ENCODE measurements at regions not wholly inside any gene's neighbourhood (a gene's known extent, or its start where the extent isn't known, plus 50 kb on each side); places are given as distances from the start of the nearest gene placed in this dataset.

DNA sequence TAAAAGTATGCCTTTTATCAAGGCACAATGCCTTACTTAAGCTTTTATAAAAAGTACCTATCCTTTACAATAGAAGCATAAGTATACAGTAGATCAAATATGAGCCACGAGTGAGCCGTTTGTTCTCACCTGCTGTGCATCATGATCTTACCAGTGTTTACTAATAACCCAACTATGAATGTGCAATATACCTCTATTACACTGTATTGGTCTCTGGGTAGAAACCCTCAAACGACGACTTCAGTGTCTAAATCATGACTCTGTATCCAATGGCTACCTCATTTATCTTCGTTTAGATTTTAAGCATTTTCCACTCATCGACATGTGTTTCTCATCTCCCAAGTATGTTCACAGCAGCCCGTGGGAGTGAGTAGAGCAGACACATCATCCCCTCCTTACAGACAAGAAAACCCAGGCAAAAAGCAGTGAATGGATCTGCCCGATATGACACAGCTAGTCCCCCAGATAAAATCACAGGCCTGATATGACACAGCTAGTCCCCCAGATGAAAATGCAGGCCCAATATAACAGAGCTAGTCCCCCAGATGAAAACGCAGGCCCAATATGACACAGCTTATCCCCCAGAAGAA, 279.8 kb downstream of the TNS1 start:
- DNase-seq (ENCODE audit: low spot score): no peak

DNA sequence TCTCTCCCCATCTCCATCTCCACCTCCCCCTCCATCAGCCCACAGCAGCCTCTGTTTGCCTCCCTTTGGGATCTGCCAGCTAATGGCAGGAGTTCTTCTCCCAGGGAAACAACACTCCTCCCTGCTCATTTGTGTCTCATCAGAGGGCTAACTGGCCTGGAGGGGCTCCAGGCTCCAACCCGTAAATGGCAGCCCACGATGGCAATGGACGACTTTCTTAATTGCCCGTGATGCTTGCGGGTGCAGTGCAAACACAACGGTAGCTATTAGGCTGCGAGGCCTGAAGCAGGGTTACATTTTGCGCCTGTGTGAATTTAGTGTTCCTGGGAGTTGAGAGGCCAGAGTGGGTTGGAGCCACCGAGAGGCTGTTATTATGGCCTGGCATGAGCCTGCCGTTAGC, 285.1 kb downstream of the TNS1 start:
- no peak for DNase-seq (ENCODE audit: low spot score)

DNA sequence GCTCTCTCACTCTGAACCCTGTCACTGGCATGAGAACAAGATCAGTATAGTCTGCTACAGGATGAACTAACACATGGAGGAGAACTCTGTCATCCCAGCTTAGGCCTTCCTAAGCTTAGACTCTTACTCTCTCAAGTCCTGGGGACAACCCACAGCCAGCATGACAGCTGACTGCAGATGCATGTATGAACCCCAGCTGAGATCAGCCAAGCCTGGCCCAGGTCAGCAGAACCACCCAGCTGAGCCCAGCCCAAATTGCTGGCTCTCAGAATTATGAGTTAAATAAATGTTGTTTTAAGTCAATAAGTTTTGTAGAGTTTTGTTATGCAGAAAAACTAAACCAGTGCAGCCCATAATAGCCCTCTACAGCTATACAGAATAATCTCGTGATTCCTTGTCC, 287.3 kb downstream of the TNS1 start:
- DNase-seq (ENCODE audit: low spot score): no peak

DNA sequence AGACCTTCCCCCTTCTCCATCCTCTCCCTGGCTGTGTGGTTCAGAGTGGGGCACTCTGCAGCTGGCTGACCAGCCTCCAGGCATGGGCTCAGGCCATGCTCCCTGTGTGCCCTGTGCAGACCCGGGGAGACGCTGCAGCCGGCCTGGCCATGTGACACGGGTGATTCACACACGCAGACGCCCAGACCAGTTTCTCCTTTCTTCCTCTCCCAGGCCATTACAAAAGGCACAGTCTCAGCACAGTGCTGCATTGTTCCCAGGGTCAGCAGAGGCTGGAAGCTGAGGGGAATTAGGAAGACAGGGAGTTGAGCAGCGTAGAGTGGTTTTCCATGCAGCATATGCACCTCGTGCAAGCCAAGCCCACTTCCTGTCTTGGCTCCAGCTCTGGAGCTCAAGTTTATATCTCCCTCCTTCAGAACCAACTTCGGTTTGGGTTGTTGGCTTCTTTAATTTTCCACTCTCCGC, 288.5 kb downstream of the TNS1 start:
- DNase-seq (ENCODE audit: low spot score): peak; percentile 96

DNA sequence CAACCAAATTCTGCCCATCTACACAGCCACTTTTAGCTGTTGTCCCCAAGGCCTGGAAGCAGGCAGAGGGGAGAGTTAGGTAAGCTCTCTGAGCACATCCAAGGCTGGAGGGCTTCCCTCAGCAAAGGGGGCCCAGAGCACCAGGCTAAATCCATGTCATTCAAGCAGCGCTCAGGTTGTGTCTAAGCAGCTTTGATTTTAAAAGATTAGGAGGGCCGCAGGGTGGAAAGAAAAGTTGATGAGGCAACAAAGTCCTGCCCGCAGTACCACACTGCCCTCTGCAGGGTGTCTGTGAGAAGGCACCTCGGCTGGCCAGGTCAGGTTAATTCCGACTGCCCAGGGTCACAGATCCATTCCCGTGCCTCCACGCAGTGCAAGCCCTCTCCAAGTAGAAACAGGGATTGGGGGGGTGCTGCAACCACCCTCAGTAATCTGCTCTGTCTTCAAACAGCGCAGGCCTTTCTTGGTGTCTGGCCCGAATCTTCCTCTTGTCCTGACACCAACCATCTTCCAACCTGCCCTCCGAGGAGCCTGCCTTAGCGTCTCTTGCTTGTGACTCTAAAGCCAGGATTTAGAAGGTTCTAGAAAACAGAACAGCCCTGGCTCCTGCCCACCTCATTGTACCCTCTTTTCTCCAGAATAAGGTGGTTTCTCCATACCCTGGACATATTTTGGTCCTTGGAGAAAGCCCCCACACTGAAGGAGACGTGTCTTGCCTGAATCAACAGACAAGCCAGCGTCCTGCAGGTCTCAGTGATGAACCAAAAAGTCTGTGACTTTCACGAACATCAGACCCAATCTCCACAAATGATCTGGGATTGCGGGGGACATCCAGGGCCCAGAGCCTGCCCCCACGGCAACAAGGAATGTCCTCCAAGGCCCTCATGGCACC, 289.2 kb downstream of the TNS1 start:
- peak; percentile 77 for DNase-seq (ENCODE audit: low spot score)

DNA sequence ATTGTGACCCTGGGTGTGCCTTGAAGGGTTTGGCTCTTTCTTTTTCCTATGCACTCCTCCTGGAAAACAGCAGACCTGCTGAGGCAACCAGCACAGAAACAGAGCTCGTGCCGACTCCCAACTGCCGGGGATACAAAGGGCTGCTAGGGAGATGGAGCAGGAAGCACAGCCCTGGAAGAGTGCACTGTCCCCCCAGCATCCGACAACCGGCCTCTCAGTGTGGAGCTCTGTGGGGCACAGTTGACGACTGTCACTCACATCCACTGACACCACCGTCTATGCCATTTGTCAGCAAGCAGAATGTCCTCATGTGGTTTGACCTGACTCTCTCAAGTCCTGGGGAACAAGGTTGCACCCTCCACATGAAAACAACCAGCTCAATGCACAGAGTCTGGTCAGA, 290.4 kb downstream of the TNS1 start:
- no peak for DNase-seq (ENCODE audit: low spot score)

DNA sequence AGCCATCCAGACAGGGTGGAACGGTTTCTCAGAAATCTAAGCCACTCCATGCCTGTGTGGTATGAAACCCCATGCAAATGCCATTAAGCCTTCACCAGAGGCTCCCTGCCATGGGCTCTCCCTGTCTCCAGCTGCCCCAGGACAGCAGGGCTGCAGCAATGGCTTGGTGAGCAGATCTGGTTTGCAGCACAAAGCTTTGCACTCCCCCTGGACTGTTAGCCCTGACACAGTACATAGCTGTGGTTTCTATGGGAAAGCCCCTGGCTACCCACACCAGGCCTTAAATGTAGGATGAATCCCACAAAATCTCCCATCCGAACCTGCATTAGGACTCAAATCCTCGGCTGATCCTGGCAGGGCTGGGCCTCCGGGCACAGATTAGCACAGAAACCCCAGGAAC, 291.6 kb downstream of the TNS1 start:
- DNase-seq (ENCODE audit: low spot score): no peak

DNA sequence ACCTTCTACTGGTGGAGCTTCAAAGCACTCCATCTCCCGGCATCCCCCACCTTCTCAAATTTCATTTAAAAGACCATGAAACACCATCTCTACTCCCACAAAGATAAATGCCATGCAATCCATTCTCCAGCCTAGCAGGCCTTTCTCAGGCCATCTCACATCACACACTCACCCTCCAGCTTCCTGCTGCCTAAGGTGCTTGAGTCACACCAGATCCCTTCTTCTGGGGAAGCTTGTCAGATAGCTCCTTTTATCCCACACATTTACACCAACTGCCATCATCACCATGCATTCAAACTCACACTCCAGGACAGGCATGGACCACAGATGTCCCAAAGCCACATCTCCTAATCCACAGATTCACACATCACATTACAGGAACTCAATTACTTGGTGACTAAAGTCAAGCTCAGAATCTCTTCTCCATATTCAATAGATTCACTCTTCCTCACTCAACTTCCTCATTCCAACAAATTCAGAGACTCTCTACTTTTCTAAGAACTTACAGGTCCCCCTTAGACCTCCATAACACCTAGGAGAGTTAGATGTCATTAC, 292.5 kb downstream of the TNS1 start:
- no peak for DNase-seq (ENCODE audit: low spot score)

DNA sequence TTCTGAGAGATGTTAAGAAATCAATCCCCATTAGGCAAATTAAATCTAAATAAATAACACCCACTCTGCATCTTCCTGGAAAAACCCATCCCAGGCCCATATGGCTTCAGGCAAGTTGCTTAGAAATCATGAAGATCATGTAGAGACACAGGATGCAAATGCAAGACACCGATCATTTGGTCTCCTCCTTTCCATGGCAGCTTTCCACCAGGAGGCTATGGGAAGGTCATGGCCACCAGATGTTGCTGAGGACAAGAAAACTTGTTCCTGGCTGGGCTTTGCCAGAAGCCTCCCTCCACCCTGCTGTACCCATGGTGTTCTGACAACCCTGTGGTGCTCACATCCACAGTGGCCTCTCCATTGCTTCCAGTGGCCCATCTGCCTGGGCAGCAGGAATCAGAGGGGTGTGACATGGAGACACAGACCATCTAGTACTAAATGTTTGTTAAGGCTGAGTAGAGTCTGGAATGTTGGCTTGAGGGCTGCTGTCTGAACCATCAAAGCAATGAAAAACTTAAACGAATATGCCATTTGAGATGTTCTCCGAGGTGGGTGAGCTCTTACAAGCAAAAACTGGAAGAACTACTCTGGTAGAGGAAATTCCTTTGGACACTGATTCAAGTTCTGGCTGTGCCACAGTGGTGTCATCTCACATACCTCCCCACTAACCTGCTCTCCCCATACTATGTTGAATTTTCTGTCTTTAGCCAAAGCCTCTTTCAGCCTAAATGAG, 293.2 kb downstream of the TNS1 start:
- no peak for DNase-seq (ENCODE audit: low spot score)

DNA sequence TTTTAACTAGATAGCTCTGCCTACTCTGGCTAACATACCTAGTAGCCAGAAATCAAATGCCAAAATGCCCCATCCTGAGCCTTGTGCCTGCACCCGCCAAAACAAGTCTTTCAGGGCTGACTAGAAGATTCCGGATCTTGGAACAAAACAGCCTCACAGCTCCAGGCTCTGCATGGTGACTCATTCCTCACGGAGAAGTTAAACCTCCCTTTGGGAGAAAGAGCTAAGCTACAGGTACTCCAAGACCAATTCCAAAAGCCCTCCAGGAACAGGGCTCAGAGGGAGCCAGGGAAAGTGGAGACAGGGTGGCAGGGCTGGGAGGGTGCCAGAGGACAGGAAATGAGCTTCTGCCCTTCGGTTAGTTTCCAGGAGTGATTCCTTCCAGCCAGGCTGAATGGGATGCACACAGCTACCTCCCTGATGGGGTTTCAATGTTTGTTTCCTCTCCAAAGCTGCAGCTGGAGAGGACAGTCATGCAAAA, 295.6 kb downstream of the TNS1 start:
- DNase-seq (ENCODE audit: low spot score): no peak

DNA sequence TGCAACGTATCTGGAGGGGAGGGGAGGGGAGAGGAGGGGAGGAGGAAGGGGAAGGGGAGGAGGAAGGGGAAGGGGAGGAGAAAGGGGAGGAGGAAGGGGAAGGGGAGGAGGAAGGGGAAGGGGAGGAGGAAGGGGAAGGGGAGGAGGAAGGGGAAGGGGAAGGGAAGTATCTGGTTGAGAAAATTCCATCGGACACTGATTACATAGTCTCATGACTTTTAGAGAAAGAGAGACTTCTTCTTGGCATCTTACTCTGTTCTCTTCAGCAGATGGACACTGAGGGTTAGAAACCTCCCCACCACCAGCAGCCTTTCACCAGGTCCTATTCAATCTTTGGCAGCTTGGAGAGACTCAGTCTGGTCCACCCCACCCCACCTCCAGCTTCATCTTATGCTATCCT, 296.3 kb downstream of the TNS1 start:
- no peak for DNase-seq (ENCODE audit: low spot score)

DNA sequence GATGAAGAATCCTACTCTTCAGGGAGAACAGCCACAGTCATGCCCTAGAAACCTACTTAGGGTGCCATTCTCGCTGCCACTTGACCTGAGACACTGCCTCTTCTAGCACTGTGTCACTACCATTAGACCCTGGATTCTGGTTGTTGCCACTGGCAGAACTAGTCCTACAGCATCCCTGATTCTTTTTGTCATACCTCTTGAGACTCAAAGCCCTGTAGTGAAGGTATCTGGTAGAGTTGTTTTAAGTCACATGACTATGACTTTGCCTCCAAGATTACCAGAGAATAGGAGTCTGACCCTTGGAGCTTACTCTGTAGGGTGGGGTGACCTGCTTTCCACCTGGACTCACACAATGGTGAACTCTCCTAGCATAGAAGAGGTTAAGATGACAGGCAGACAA, 296.7 kb downstream of the TNS1 start:
- DNase-seq (ENCODE audit: low spot score): no peak

DNA sequence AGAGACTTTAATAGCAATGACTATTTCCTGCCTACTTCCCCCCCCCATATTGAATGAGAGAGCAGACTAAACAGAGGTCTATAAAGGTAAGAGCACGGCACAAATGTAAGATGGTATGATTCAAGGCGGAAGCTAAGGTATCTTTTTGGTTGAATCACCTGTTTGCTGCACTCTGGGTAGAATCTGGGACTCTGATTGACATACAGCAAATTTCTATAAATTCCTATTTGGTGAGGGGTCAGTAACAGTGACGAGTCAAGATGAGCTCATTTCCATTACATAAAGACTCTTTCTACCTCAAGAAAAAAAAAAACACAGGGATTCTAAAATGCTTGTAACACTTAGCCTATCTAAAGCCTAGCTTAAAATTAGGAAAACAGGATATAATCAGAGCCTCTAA, 297.3 kb downstream of the TNS1 start:
- no peak for DNase-seq (ENCODE audit: low spot score)

DNA sequence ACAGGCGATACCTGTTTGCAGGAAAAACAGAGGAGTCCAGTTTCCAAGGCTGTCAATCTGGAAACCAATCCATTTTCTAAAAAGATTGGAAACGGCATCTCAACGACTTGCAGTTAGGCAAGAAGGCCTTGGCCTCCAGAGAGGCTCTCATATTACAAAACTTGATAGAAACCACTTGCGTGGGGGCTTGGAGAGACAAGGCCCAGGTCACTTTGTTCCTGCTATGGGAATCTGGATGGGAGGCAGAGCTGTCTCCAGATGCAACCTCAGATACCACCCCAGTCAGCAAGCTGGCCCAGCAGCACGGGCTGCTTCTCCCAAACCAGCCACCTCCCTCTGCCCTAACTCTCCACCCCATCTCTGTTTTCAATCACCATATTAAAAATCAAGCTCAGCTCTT, 298.8 kb downstream of the TNS1 start:
- no peak for DNase-seq (ENCODE audit: low spot score)

DNA sequence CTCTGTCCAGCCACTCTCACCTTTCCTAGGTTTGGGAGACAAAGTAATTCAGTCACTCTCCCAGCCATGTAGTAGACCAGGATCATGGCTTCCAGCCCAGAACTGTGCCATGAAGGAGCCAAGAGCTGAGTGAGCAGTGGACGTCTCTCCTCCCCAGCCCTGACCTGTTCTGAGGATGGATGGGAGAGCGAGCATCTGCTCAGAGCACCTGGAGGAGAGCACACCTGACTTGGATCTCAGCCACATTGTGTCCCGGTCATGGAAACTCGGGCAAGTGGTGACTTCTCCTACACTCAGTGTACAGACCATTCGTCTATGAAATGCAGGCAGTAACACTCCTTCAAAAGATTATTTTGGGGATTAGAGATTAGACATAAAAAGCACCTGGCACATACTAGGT, 299.7 kb downstream of the TNS1 start:
- no peak for DNase-seq (ENCODE audit: low spot score)

DNA sequence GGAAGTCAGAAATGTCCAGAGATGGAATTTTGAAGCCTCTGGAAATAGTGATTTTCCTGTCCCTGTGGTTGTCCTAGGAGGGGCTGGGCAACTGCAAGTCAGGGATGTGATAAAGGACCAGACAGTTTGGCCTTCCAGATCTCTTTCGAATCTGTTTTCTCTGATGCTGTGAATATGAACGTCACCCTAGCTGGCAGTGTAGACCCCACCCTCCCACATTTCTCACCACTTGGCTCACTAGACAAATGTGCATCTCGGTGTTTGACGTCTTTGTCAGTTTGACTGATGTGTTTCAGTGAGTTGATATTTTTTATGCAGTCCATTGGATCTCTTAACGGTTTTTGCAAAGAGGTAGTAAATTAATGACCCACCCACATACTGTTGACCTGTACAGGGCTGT, 301.2 kb downstream of the TNS1 start:
- DNase-seq (ENCODE audit: low spot score): no peak

DNA sequence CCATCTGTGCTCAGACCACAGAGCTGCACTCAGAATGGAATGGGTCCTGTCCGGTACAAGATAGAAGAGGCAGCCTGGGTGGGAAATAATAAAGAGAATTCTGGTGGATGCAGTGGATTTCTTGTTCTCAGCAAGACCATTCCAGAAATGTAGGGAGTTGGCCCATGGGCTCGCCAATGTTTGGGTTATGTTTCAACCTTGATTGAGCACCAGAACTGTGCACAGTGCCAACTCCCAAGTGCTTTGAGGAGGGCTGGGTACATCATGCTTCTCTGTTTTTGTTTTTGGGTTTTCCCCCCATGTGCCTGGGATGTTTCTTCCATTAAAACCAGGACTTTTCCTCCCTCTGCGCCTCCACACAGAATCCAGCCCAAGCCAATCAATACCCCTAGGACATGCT, 304.1 kb downstream of the TNS1 start:
- DNase-seq (ENCODE audit: low spot score): no peak

DNA sequence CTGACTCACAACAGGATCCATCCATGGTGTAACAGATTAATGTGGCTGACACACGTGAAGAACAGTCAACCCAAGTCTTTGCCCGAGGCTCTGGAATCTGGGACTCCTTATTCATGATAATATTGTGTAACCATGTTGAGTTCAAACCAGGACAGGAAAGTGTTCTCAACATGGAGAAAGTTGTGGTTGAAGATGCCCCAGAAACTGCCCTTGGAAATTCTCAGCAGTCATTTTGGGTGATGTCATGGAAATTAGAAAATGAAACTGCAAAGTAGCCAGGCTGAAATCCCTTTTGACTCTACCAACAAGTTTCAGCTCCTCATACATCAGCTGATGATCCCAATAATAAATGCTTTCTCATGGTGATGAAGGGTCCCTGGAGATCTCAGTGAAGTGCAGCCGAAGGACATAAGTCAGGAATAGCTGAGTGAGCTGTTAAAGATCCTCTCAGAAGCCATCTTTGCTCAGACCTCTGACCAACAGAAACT, 307.7 kb downstream of the TNS1 start:
- DNase-seq (ENCODE audit: low spot score): no peak

DNA sequence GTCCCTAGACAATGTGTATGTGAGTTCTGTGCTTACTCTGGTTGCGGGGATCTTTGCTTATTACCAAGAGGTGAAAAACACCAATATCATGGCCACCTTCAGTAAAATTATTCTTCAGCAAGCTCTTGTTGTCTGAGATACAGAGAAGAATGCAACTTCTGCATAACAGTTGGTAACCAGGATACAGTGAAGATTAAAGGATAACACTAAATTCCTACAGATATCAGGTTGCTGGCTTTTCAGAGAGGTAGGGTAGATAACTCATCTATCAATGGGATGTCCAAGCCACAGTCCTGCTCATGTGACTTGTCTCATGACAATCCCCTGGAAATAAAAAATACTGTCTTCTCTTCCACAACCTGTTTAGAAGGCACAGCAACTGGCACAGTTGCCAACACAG, 308.5 kb downstream of the TNS1 start:
- no peak for DNase-seq (ENCODE audit: low spot score)

DNA sequence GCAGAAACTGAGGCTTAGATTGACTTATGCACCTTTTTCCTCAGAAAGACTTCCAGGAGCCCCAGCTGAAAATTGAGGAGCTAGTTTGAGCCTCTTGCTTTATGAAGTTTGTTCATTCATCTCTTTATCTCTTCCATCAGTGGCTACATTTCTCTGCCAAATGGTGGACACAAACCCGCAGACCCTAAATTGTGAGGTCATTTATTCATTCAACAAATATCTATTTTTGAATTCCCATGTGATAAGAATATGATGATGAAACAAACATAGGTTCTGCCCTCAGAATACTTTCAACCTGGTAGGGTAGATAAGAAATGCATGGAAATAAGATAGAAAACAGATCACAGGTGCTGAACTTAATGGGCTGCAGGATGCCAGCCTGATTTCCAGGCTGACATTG, 309.4 kb downstream of the TNS1 start:
- DNase-seq (ENCODE audit: low spot score): no peak

DNA sequence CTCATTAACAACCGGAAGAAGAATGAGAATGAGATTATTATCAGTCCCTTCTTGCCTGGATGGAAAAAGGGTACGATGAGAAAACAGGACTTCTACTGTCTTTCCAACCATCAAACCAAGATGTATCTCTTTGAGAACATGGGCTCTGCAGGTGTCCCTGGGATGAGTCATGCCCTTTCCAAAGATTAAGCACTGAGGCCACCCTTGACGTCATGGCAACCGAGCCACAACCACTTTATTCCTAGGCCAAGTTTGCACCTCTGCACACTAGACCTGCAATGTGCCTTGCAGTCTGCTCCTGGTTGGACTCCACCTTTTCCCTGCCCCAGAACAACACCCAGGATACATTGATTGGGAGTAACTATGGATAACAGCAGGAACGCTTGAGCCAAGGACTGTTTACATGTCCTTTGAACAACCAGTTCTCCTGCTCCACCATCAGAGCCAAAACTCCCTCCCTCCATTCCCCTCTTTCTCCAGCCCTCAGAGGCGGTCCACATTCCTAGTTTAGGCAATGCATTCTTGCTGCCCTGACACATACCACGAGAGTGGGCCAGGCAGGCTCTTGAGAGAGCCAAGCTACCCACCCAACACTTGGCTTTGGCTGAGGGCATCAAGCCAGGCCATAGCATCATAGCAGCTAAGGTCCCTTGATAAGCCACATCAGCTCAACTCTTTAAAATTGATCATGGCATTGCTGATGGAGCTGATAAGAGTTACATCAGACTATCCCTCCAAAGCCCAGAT, 310.7 kb downstream of the TNS1 start:
- no peak for DNase-seq (ENCODE audit: low spot score)

DNA sequence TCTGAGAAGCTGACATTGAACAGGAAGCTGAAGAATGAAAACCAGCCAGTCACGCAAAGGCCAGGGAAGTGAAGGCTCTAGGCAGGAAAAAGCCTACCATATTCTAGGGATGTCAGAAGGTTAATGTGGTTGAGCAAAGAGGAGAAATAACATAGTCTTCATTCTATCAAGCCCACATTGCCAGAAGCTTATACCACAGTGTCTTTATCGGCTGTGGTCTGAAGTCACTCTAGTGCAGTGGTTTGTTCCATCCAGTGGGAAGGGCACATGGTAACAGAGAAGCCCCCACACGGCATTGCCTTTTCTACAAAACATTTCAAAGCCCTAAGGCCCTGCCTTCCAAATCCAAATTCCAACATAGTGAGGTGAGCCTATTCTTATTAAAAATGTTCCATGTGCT, 311.3 kb downstream of the TNS1 start:
- DNase-seq (ENCODE audit: low spot score): no peak

Data from putamen (tissue), 1 donor.